GM12892 (cell line): ENCODE measurements at regions not wholly inside any gene's neighbourhood (a gene's known extent, or its start where the extent isn't known, plus 50 kb on each side); places are given as distances from the start of the nearest gene placed in this dataset.
"Not testable (repeated sequence)": the region's sequence is repeated elsewhere in the genome, so short reads cannot be mapped to it uniquely, and the experiment has no call there.

ENCODE experiments used
- DNase-seq: peaks from one replicate; pipeline ENCODE4 v3.0.0; 2011; ENCODE audit not compliant: insufficient read length
- FAIRE-seq: peaks from 2 replicates; lab custom pipeline; 2011; peaks lifted over from hg19 to GRCh38; lab: Jason Lieb, UNC
- POLR2A ChIP-seq: IDR thresholded peaks from 2 replicates; pipeline ENCODE4 v1.6.1; 2011; ENCODE audit warnings: low read depth, low read length, control low read depth
- POLR2AphosphoS5 ChIP-seq: IDR thresholded peaks from 2 replicates; pipeline ENCODE4 v1.6.1; 2011; ENCODE audit warnings: low read depth, low read length, control low read depth
- TAF1 ChIP-seq: IDR thresholded peaks from 2 replicates; pipeline ENCODE4 v1.6.1; 2011; ENCODE audit warnings: low read depth, mild to moderate bottlenecking, control low read depth, low read length, borderline replicate concordance

GRCh38 chr4:186775902-186776301 is 52.2 kb upstream of the FAT1 start:
- TF ChIP-seq POLR2AphosphoS5 (no peak), POLR2A (no peak), TAF1 (no peak)
- DNase-seq (no peak), FAIRE-seq (no peak)

DNA sequence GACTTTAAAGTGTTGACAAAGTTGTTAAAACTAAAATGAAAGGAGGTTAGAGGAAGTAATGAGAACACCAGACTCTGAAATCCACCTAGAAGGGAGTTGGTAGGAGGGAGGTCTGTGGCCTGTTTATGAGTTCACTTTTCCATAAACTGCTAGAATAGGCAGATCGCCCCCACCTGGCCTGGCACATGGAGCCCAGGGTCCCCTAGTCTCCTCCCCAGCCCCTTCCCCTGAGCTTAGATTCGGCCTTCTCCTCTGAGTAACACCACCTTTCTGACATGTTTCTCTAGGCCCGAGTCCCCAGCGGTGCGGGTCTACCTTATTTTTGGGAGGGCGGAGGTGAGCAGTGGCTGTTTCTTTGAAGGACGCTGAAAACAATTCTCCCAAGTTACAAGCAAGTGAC is 54.5 kb upstream of the FAT1 start:
- no peak for TF ChIP-seq POLR2A
- no peak for TF ChIP-seq POLR2AphosphoS5
- TF ChIP-seq TAF1, result no peak
- no peak for FAIRE-seq
- no peak for DNase-seq

DNA sequence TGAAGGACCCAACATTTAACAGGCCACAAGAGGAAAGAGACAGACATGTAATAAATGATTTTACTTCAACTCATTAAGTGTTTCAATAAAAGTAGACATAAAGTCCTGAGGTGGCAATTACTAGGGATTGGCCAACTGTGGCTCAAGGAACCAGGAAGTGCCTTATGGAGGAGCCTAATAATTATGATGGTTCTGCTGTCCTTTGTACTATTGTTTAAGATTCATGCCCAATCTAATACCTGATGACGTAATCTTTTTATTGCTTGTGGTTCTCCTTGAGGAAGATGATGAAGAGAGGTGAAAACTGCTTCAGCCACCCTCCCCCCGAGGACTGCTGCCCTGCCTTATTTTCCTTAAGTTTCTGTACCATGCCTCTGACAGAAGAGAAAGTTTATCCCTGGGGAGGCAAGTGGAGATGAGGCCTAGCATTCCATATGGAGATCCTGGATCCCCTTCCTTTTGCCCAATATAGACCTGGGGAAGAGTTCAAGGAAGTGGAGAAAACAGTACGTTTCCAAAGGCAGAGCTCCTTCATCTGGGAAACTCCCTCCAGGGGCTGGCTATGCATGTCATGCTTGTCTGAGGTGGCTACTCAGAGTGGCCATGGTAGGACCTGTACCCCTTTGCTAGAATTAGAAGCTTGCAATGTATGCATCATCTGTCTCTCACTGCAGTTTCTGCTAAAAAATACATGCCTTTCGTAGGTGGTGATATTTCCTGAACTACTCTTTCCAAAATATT is 56.8 kb upstream of the FAT1 start:
- FAIRE-seq (no peak), DNase-seq (no peak)
- TF ChIP-seq TAF1 (no peak), POLR2A (no peak), POLR2AphosphoS5 (no peak)

DNA sequence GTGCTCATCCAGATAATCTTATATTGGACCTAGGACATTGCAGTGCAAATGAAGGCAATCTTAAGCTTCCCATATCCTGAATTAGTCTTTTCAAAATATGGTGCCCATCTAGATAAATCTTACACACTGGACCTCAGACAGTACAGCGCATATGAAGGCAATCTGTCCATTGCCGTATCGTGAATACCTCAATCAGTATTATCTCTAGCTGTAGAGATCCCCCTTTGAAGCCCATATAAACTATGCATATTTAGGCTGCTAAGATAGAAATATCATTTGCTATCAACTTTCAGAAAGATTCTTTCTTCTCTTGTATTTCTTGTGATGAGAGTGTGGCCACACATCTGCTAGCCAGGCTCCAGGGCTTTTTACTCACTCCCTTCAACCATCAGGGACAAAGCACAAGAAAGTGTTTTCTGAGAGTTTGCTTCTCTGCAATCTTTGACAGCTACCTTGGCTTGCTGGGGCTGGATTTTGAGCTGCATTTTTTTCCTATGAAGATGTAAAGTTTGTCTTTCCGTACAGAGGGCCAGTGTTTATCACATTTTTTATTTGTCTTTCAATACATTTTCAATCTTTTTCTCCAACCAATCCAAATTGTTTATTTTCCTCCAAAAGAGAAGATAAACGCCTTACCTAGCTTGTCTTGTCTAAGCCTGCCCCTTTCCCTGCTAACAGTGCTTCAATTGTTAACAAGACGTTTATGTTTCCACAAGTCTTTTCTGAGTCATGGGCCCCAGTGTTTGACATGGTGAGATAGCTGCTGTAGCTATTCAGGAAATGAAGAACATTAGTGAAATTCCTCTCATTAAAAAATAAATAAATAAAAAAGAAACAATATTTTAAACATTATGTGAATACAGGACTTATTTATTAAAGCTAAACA is 57.6 kb upstream of the FAT1 start:
- TF ChIP-seq POLR2AphosphoS5 (no peak), TAF1 (no peak)
- FAIRE-seq (no peak), DNase-seq (no peak)

DNA sequence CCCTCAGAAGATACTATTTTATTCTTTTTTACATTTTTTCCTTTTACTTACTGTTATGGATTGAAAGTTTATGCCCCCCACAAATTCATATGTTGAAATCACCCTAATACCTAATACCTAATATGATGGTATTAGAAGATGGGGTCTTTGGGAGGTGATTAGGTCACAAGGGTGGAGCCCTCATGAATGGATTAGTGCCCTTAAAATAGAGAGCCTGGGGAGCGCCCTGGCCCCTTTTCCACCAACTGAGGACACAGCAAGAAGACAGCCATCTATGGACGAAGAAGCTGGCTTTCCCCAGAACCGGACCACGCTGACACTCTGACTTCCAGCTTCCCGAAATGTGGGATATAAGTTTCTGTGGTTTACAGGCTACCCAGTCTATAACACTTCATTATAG is 58.6 kb upstream of the FAT1 start:
- no peak for TF ChIP-seq POLR2AphosphoS5
- no peak for TF ChIP-seq POLR2A
- TF ChIP-seq TAF1, result no peak
- no peak for FAIRE-seq
- no peak for DNase-seq

DNA sequence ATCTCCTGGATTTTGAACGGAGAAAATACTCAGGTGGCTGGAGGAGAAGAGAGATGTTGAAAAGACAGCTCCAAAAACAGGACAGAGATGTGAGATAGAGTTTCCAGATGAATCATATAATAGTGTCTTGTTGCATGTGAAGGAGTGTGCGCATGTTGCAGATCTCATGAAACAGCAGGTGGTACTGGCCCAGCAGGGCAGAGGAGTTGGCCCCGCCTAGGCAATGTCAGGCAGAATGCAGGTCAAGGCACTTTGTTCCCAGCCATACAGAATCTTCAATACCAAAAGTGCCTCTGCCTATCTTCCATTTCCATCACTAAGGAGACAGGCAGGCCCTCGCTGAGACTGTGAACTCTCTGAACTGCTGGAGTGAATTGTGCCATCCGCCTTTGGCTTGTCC is 63.9 kb upstream of the FAT1 start:
- FAIRE-seq (no peak), DNase-seq (no peak)
- TF ChIP-seq POLR2AphosphoS5 (no peak), POLR2A (no peak), TAF1 (no peak)

DNA sequence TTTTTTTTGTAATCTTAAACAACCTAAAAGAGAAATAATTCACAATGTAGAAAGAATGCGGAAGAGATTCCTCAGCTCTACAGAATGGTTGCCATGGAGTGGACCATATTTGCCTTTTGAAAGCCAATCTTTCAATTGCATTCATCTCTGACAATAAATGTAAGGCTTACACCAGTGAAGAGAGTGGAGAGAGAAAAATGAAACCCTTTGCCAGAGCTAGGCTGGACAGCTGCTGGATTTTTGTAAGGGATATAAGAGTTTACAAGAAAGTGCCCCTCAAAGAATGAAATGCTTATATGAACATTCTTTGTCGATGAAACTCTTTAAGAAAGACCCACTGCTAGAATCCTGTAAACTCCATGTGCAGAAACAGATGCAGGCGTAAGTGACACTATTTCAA is 66.0 kb upstream of the FAT1 start:
- DNase-seq (no peak), FAIRE-seq (no peak)
- TF ChIP-seq POLR2AphosphoS5 (no peak), POLR2A (no peak), TAF1 (no peak)

GRCh38 chr4:186790630-186791029 is 67.0 kb upstream of the FAT1 start:
- FAIRE-seq (no peak), DNase-seq (no peak)
- TF ChIP-seq POLR2A (no peak), POLR2AphosphoS5 (no peak), TAF1 (no peak)

GRCh38 chr4:186792728-186793366 is 69.2 kb upstream of the FAT1 start:
- no peak for DNase-seq
- TF ChIP-seq POLR2AphosphoS5 (no peak), POLR2A (no peak), TAF1 (no peak)
- FAIRE-seq, result no peak

GRCh38 chr4:186798951-186799659 is 75.4 kb upstream of the FAT1 start:
- TF ChIP-seq POLR2AphosphoS5, result no peak
- TF ChIP-seq TAF1, result no peak
- no peak for TF ChIP-seq POLR2A
- DNase-seq, result no peak
- no peak for FAIRE-seq

- TF ChIP-seq POLR2A, result no peak
- no peak for TF ChIP-seq TAF1
- no peak for TF ChIP-seq POLR2AphosphoS5
- FAIRE-seq, result no peak
- no peak for DNase-seq
Measured at GRCh38 chr4:186805020-186805820, 81.6 kb upstream of the FAT1 start.

DNA sequence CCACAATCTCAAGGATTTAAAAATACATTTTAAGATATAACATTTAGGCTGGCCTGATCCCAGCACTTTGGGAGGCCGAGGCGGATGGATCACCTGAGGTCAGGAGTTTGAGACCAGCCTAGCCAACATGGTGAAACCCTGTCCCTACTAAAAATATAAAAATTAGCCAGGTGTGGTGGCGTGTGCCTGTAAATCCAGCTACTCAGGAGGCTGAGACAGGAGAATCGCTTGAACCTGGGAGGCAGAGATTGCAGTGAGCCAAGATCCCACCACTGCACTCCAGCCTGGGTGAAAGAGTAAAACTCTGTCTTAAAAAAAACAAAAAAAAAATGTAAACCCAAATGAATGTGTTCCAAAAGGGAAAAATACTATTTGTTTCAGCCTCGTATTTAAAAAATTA is 82.3 kb upstream of the FAT1 start:
- not testable (repeated sequence) for DNase-seq, FAIRE-seq
